ENCODE measurements at regions not wholly inside any gene's neighbourhood (a gene's known extent, or its start where the extent isn't known, plus 50 kb on each side); places are given as distances from the start of the nearest gene placed in this dataset.

DNA sequence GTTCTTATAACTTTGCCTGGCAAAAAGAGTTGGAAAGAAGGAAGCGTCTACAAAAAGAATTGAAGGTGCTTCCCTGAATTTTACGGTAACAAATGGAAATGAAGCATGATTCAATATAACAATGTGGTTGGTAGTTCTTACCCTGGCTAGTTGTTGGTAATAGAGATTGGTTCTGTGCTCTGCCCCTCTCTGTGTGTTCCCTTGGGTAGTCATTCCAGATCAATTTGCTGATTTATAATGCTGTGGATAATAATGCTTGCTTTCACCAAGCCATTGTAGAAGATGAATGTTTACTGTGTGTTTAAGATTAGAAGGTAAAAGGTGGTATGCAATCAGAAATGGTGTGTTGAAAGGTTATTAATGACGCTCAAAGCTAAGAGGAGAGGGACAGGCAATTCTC is 577.8 kb upstream of the NXPH2 start (continued):
- TF ChIP-seq, protein P1, sequence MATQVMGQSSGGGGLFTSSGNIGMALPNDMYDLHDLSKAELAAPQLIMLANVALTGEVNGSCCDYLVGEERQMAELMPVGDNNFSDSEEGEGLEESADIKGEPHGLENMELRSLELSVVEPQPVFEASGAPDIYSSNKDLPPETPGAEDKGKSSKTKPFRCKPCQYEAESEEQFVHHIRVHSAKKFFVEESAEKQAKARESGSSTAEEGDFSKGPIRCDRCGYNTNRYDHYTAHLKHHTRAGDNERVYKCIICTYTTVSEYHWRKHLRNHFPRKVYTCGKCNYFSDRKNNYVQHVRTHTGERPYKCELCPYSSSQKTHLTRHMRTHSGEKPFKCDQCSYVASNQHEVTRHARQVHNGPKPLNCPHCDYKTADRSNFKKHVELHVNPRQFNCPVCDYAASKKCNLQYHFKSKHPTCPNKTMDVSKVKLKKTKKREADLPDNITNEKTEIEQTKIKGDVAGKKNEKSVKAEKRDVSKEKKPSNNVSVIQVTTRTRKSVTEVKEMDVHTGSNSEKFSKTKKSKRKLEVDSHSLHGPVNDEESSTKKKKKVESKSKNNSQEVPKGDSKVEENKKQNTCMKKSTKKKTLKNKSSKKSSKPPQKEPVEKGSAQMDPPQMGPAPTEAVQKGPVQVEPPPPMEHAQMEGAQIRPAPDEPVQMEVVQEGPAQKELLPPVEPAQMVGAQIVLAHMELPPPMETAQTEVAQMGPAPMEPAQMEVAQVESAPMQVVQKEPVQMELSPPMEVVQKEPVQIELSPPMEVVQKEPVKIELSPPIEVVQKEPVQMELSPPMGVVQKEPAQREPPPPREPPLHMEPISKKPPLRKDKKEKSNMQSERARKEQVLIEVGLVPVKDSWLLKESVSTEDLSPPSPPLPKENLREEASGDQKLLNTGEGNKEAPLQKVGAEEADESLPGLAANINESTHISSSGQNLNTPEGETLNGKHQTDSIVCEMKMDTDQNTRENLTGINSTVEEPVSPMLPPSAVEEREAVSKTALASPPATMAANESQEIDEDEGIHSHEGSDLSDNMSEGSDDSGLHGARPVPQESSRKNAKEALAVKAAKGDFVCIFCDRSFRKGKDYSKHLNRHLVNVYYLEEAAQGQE (IDR thresholded peaks at IDR 0.05; ENCODE audit: borderline replicate concordance), result no peak
- TF ChIP-seq, protein P1 (CRISPR knock-in tag; IDR thresholded peaks at IDR 0.05; ENCODE audit: low read depth), result no peak
- TF ChIP-seq SP1 (CRISPR knock-in tag; IDR thresholded peaks at IDR 0.05) (no peak), HDAC6 (IDR thresholded peaks at IDR 0.05; ENCODE audit: low read depth, low read length) (no peak), ZNF354B (CRISPR knock-in tag; IDR thresholded peaks at IDR 0.05) (no peak)
- TF ChIP-seq, protein P2, sequence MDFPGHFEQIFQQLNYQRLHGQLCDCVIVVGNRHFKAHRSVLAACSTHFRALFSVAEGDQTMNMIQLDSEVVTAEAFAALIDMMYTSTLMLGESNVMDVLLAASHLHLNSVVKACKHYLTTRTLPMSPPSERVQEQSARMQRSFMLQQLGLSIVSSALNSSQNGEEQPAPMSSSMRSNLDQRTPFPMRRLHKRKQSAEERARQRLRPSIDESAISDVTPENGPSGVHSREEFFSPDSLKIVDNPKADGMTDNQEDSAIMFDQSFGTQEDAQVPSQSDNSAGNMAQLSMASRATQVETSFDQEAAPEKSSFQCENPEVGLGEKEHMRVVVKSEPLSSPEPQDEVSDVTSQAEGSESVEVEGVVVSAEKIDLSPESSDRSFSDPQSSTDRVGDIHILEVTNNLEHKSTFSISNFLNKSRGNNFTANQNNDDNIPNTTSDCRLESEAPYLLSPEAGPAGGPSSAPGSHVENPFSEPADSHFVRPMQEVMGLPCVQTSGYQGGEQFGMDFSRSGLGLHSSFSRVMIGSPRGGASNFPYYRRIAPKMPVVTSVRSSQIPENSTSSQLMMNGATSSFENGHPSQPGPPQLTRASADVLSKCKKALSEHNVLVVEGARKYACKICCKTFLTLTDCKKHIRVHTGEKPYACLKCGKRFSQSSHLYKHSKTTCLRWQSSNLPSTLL (IDR thresholded peaks at IDR 0.05), result no peak
- TF ChIP-seq, protein P3, sequence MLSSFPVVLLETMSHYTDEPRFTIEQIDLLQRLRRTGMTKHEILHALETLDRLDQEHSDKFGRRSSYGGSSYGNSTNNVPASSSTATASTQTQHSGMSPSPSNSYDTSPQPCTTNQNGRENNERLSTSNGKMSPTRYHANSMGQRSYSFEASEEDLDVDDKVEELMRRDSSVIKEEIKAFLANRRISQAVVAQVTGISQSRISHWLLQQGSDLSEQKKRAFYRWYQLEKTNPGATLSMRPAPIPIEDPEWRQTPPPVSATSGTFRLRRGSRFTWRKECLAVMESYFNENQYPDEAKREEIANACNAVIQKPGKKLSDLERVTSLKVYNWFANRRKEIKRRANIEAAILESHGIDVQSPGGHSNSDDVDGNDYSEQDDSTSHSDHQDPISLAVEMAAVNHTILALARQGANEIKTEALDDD (IDR thresholded peaks at IDR 0.05), result no peak
